ENCODE measurements at regions not wholly inside any gene's neighbourhood (a gene's known extent, or its start where the extent isn't known, plus 50 kb on each side); places are given as distances from the start of the nearest gene placed in this dataset.

GRCh38 chr2:49286045-49286444, 131.7 kb upstream of the FSHR start:
- ATAC-seq (no peak), DNase-seq (ENCODE audit: low read depth, low spot score) (no peak), FAIRE-seq (no peak)
- H3K27me3 ChIP-seq (replicated peaks in 1 of 2; ENCODE audit: control insufficient read depth in 2 of 2, insufficient read depth in 2 of 2, low read length in 1 of 2), result no peaks in the 10 kb centered on the region
- no TSS peak for BruUV-seq (replicated peaks)
- intact Hi-C loops (cut with micrococcal nuclease; ENCODE audit: unreplicated experiment) (no loop called here), in situ Hi-C loops (cut with MboI) (no loop called here)
- H4K20me1 ChIP-seq (ENCODE audit: control insufficient read depth, insufficient read depth), result no peaks in the 10 kb centered on the region
- no peak overlapping the region for H3K9ac ChIP-seq (ENCODE audit: control insufficient read depth, insufficient read depth, low read length)
- WGBS (ENCODE audit: insufficient coverage, insufficient replicate concordance, low lambda C conversion rate, missing lambda C conversion rate), result 0% methylated on average over 2 of the region's 2 CpGs
- POLR2A ChIA-PET, result no interaction called here
- no peak overlapping the region for H3K4me2 ChIP-seq (ENCODE audit: control insufficient read depth, insufficient read depth)
- H3K27ac ChIP-seq (ENCODE audit: control insufficient read depth, insufficient read depth), result no peak overlapping the region
- no peaks in the 10 kb centered on the region for H3K4me1 ChIP-seq (ENCODE audit: control insufficient read depth, insufficient read depth, low read length)
- no peaks in the 10 kb centered on the region for H3K9me3 ChIP-seq (replicated peaks; ENCODE audit: control insufficient read depth, insufficient read depth, low read length)
- CTCF ChIA-PET, result no interaction called here
- H3K4me3 ChIP-seq, result no peak overlapping the region
- no peak overlapping the region for H2AFZ ChIP-seq (ENCODE audit: control insufficient read depth, low read depth, low read length)
- H3K79me2 ChIP-seq (ENCODE audit: control insufficient read depth, insufficient read depth, low read length), result no peaks in the 10 kb centered on the region
- RAD21 ChIA-PET (ENCODE audit: unreplicated experiment), result no interaction called here
- SMC1A ChIA-PET (ENCODE audit: uncharacterized antibody, unreplicated experiment), result interaction anchor here (0.6 kb wide), 1 partner anchor 341 kb away, joined by 4 read pairs; no protein-coding TSS in a partner anchor
- H3K36me3 ChIP-seq (ENCODE audit: control insufficient read depth in 2 of 2, insufficient read depth in 2 of 2, low read length in 1 of 2), result no peaks in the 10 kb centered on the region
- no peak for TF ChIP-seq RAD51 (IDR thresholded peaks at IDR 0.05)
- no peak for TF ChIP-seq BMI1 (IDR thresholded peaks at IDR 0.05; ENCODE audit: borderline replicate concordance)
- TF ChIP-seq POLR2A (IDR thresholded peaks at IDR 0.05; ENCODE audit: low read depth, low read length), result no peak
- TF ChIP-seq KLF5 (IDR thresholded peaks at IDR 0.05; ENCODE audit: partially characterized antibody), result no peak
- TF ChIP-seq ZNF274 (IDR thresholded peaks at IDR 0.05; ENCODE audit: insufficient read depth, insufficient read length), result no peak
- TF ChIP-seq SUPT20H (IDR thresholded peaks at IDR 0.05; ENCODE audit: borderline replicate concordance, control insufficient read depth, low read depth, low read length), result no peak
- no peak for TF ChIP-seq SMAD1 (IDR thresholded peaks at IDR 0.05; ENCODE audit: low read depth, partially characterized antibody)
- no peak for TF ChIP-seq BCL3 (IDR thresholded peaks at IDR 0.05; ENCODE audit: borderline replicate concordance, insufficient read depth, low read depth, low read length, poor library complexity, severe bottlenecking)
- TF ChIP-seq TARDBP (IDR thresholded peaks at IDR 0.05; ENCODE audit: borderline replicate concordance), result no peak
- no peak for TF ChIP-seq CHD1 (IDR thresholded peaks at IDR 0.05; ENCODE audit: low read depth, low read length)
- TF ChIP-seq NR2F1 (conservative IDR thresholded peaks at IDR 0.05), result no peak
- no peak for TF ChIP-seq SIN3A (IDR thresholded peaks at IDR 0.05; ENCODE audit: low read depth, low read length)
- TF ChIP-seq RFX5 (IDR thresholded peaks at IDR 0.05; ENCODE audit: low read depth, low read length), result no peak
- no peak for TF ChIP-seq CUX1 (IDR thresholded peaks at IDR 0.05; ENCODE audit: insufficient replicate concordance, low read depth, low read length)
- no peak for TF ChIP-seq CREB1 (IDR thresholded peaks at IDR 0.05; ENCODE audit: low read depth)
- TF ChIP-seq HSF1 (IDR thresholded peaks at IDR 0.05; ENCODE audit: low read depth, low read length), result no peak
- TF ChIP-seq TCF3 (IDR thresholded peaks at IDR 0.05; ENCODE audit: borderline replicate concordance, insufficient read depth, low read depth, low read length), result no peak
